Trophoblast cell (in vitro differentiated cells and primary cell): ENCODE measurements at regions not wholly inside any gene's neighbourhood (a gene's known extent, or its start where the extent isn't known, plus 50 kb on each side); places are given as distances from the start of the nearest gene placed in this dataset.

ENCODE experiments used
- DNase-seq, 2 donors: peaks; one replicate each; pipeline ENCODE4 v3.0.0-alpha.2; 2016
- H2AFZ ChIP-seq: 2 replicates; pipeline ENCODE4 v1.6.1; 2013; ENCODE audit warnings: low read length, moderate library complexity, mild to moderate bottlenecking; ENCODE audit not compliant: insufficient read depth, poor library complexity
- H2AK5ac ChIP-seq: 2 replicates; pipeline ENCODE4 v1.6.1; 2013; ENCODE audit warnings: mild to moderate bottlenecking, low read length
- H2BK120ac ChIP-seq: 2 replicates; pipeline ENCODE4 v1.6.1; 2013; ENCODE audit warnings: low read length, mild to moderate bottlenecking, moderate library complexity; ENCODE audit not compliant: insufficient read depth, poor library complexity
- H2BK12ac ChIP-seq: 2 replicates; pipeline ENCODE4 v1.6.1; 2013; ENCODE audit warnings: mild to moderate bottlenecking, low read length, moderate library complexity
- H2BK5ac ChIP-seq: 2 replicates; pipeline ENCODE4 v1.6.1; 2013; ENCODE audit warnings: low read length, low read depth, moderate library complexity, mild to moderate bottlenecking; ENCODE audit not compliant: poor library complexity
- H3K14ac ChIP-seq: 2 replicates; pipeline ENCODE4 v1.6.1; 2013; ENCODE audit warnings: mild to moderate bottlenecking, low read length
- H3K18ac ChIP-seq: 2 replicates; pipeline ENCODE4 v1.6.1; 2013; ENCODE audit warnings: mild to moderate bottlenecking, low read length
- H3K23ac ChIP-seq: 2 replicates; pipeline ENCODE4 v1.6.1; 2013; ENCODE audit warnings: low read length
- H3K27ac ChIP-seq: 2 replicates; pipeline ENCODE4 v1.5.1; 2013; ENCODE audit warnings: low read depth, mild to moderate bottlenecking, inconsistent platforms, low read length, moderate library complexity
- H3K27me3 ChIP-seq: 2 replicates; pipeline ENCODE4 v1.6.1; 2013; ENCODE audit warnings: inconsistent platforms, mild to moderate bottlenecking, low read length, moderate library complexity; ENCODE audit not compliant: insufficient read depth
- H3K36me3 ChIP-seq, 2 experiments: 1 replicate in 1 of 2; 2 replicates in 1 of 2; pipeline ENCODE4 v1.6.1; 2013; ENCODE audit warnings: low read length in 2 of 2, mild to moderate bottlenecking in 2 of 2, moderate library complexity in 1 of 2; ENCODE audit not compliant: insufficient read depth in 2 of 2, control insufficient read depth in 1 of 2
- H3K4ac ChIP-seq: 2 replicates; pipeline ENCODE4 v1.6.1; 2013; ENCODE audit warnings: low read depth, mild to moderate bottlenecking, low read length, moderate library complexity
- H3K4me1 ChIP-seq, 2 experiments: 1 replicate in 1 of 2; 2 replicates in 1 of 2; pipeline ENCODE4 v1.6.1; 2013; ENCODE audit warnings: low read length in 2 of 2, mild to moderate bottlenecking in 2 of 2, moderate library complexity in 1 of 2; ENCODE audit not compliant: insufficient read depth in 2 of 2, control insufficient read depth in 1 of 2
- H3K4me2 ChIP-seq: 2 replicates; pipeline ENCODE4 v1.6.1; 2013; ENCODE audit warnings: inconsistent platforms, mild to moderate bottlenecking, low read length, moderate library complexity
- H3K4me3 ChIP-seq: 2 replicates; pipeline ENCODE4 v1.5.1; 2013; ENCODE audit warnings: mild to moderate bottlenecking, low read depth, low read length, inconsistent platforms
- H3K79me1 ChIP-seq: one replicate; pipeline ENCODE4 v1.6.1; 2013; ENCODE audit warnings: low read length
- H3K79me2 ChIP-seq: 2 replicates; pipeline ENCODE4 v1.6.1; 2013; ENCODE audit warnings: low read length, mild to moderate bottlenecking; ENCODE audit not compliant: control insufficient read depth, insufficient read depth, poor library complexity
- H3K9ac ChIP-seq: 2 replicates; pipeline ENCODE4 v1.6.1; 2013; ENCODE audit warnings: mild to moderate bottlenecking, low read length
- H3K9me3 ChIP-seq: 2 replicates; pipeline ENCODE4 v1.6.1; 2013; ENCODE audit warnings: low read depth, mild to moderate bottlenecking, control low read depth, inconsistent platforms, low read length; ENCODE audit not compliant: insufficient read depth
- H4K12ac ChIP-seq: 2 replicates; pipeline ENCODE4 v1.6.1; 2013; ENCODE audit warnings: low read depth, mild to moderate bottlenecking, low read length, moderate library complexity
- H4K8ac ChIP-seq: 2 replicates; pipeline ENCODE4 v1.6.1; 2013; ENCODE audit warnings: low read depth, mild to moderate bottlenecking, low read length, moderate library complexity
- H4K91ac ChIP-seq: one replicate; pipeline ENCODE4 v1.6.1; 2013; ENCODE audit warnings: low read depth, mild to moderate bottlenecking, low read length, moderate library complexity
- WGBS: extraction: QIAGEN DNeasy Blood & Tissue Kit; methylation state at CpG from one replicate; pipeline ENCODE4 v1.1.7; 2013; ENCODE audit warnings: missing lambda C conversion rate; ENCODE audit not compliant: insufficient read length, insufficient coverage; ENCODE audit errors: extremely low coverage; 5-methylcytosine and 5-hydroxymethylcytosine counted together

- Histone ChIP-seq H4K91ac (peak overlapping the region; percentile 4), H3K36me3 (no peaks in the 10 kb centered on the region), H3K4me2 (no peak overlapping the region), H3K14ac (peak overlapping the region; percentile 3), H2BK12ac (no peak overlapping the region), H3K9ac (no peak overlapping the region), H3K18ac (no peak overlapping the region), H3K27me3 (no peaks in the 10 kb centered on the region), H3K4ac (no peak overlapping the region), H4K12ac (no peak overlapping the region), H3K27ac (peak overlapping the region; percentile 37), H3K4me3 (no peak overlapping the region), H2AFZ (no peak overlapping the region), H2BK5ac (no peak overlapping the region), H2AK5ac (no peak overlapping the region), H3K79me1 (peaks cover 17% of the 10 kb centered on the region), H3K79me2 (no peaks in the 10 kb centered on the region), H2BK120ac (no peak overlapping the region), H4K8ac (no peak overlapping the region), H3K23ac (no peak overlapping the region), H3K4me1 (peaks cover 14 to 28% of the 10 kb centered on the region in 2 experiments), H3K9me3 (no peaks in the 10 kb centered on the region)
- no CpG with 5 or more reads among the region's 7 CpGs for WGBS
- DNase-seq: peak in 1 of 2 donors; percentile 34
These were observed 49.5 kb upstream of the RAB4A start for GRCh38 chr1:229221106-229222019.
